Right ventricle myocardium inferior (tissue), 1 donor: ENCODE measurements at regions not wholly inside any gene's neighbourhood (a gene's known extent, or its start where the extent isn't known, plus 50 kb on each side); places are given as distances from the start of the nearest gene placed in this dataset.

Experiments used
- ATAC-seq: fragments of 200-7000 bp; cut with Tn5 transposase; one replicate; pipeline ENCODE4 v1.9.1; 2020; ENCODE audit warnings: mild to moderate bottlenecking, moderate library complexity
- DNase-seq: peaks from one replicate; pipeline ENCODE4 v3.0.0; 2021; ENCODE audit errors: missing footprints
- intact Hi-C: fragments of 100-400 bp; cut with DNase I; formaldehyde crosslinking; loops from one replicate; pipeline ENCODE4 v1.11.0; 2022
- donor health status: DM: no; HTN: yes; CAD: no; lungs with severe emphysema.

GRCh38 chr5:6961837-6962635 lies 248.8 kb downstream of the TENT4A start:
- intact Hi-C loops = no loop called here
- DNase-seq (no peak), ATAC-seq (no peak)

- ATAC-seq = no peak
- intact Hi-C loops = no loop called here
- DNase-seq = no peak
These were observed 263.7 kb downstream of the TENT4A start for GRCh38 chr5:6976971-6977370.

DNA sequence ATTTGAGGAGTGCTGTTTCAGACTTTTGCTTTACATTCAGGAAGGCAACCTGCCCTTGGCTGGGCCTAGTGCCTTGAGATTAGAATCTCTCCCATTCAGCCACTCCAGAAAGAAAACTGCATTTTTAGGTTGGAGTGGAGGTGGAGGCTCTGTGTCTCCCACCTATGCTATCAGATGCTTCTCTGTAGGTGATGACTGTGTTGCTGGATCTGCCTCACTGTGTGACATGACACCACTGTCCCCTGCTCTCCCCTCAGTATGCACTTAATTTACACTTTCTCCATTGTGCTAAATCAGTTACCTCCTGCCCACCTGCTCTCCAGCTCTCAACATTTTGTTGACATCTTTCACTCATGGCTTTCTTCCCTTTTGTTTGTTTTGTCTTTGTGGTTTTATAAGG lies 265.8 kb downstream of the TENT4A start:
- DNase-seq (no peak), ATAC-seq (no peak)
- intact Hi-C loops = no loop called here

GRCh38 chr5:6989230-6989629 lies 276.0 kb downstream of the TENT4A start:
- intact Hi-C loops = no loop called here
- no peak for ATAC-seq
- no peak for DNase-seq

- DNase-seq (no peak), ATAC-seq (no peak)
- intact Hi-C loops = no loop called here
These were observed 280.9 kb downstream of the TENT4A start for GRCh38 chr5:6994097-6994496.

DNA sequence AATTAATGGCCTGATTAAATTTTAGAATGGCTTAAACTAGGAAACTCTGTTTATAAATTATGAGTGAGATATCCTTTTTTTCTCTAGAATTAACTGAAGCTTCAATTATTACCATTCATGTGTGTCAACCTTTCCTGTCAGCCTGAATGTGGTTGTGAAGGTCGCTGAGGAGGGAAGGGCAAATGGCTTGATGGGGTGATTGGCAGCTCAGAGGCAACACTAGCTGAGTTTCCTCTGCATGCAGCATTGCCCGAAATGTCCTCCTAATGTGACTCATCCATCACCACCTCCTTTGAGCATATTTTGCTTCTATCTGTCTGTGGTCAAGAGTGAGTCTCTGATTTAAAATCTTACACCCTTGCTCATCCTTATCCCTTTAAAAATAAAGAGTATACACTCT lies 281.9 kb downstream of the TENT4A start:
- DNase-seq (no peak), ATAC-seq (no peak)
- intact Hi-C loops = no loop called here

- no peak for ATAC-seq
- intact Hi-C loops = no loop called here
- DNase-seq = no peak
These were observed 287.1 kb downstream of the TENT4A start for GRCh38 chr5:7000310-7000709.

GRCh38 chr5:7010591-7010990 lies 297.4 kb downstream of the TENT4A start:
- ATAC-seq (no peak), DNase-seq (no peak)
- intact Hi-C loops = no loop called here

GRCh38 chr5:7012057-7012456 lies 298.8 kb downstream of the TENT4A start:
- intact Hi-C loops = no loop called here
- no peak for ATAC-seq
- DNase-seq = no peak

DNA sequence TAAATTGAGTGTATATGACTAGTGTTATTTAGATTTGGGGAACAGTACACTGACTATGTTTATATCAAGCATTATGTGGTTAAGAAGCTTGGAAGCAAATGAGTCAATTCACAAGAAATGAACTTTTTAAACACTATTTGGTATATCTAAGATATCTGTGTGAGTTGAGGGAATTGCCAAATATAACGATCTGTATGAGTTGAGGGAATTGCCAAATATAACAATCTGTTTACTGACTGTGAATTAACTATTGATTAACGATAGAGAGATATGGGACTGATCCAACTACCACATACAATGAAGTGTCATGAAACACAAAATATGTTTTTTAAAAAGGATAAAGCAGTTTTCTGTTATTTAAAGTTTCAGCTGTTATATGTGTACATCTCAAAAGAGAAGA lies 301.4 kb downstream of the TENT4A start:
- ATAC-seq (no peak), DNase-seq (no peak)
- intact Hi-C loops = no loop called here

- DNase-seq (no peak), ATAC-seq (no peak)
- intact Hi-C loops = no loop called here
These were observed 302.5 kb downstream of the TENT4A start for GRCh38 chr5:7015586-7016256.

- DNase-seq (no peak), ATAC-seq (no peak)
- intact Hi-C loops = no loop called here
These were observed 303.9 kb downstream of the TENT4A start for GRCh38 chr5:7016999-7017747.

GRCh38 chr5:7018198-7018597 lies 305.0 kb downstream of the TENT4A start:
- ATAC-seq (no peak), DNase-seq (no peak)
- intact Hi-C loops = no loop called here

DNA sequence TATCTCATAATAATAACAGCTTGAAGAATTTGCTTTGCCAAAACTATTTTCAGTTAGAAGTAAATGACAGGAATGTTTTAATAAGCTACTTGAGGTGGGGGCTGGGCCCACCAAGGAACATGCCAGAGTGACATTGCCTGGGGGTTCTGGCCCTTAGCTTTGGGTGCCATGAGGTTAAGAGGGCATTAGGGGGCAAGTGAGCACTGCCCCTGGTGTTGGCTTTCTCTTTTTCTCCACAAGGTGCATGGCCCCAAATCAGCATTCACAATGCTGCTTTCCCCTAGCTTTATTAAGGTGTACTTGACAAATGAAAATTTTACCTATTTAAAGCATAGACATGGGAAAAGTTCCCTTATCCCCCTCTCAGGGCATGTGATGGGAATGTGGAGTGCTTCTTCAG lies 305.4 kb downstream of the TENT4A start:
- intact Hi-C loops = no loop called here
- DNase-seq (no peak), ATAC-seq (no peak)

- ATAC-seq (no peak), DNase-seq (no peak)
- intact Hi-C loops = no loop called here
These were observed 323.1 kb downstream of the TENT4A start for GRCh38 chr5:7036192-7036835.

- DNase-seq (no peak), ATAC-seq (no peak)
- intact Hi-C loops = no loop called here
These were observed 325.8 kb downstream of the TENT4A start for GRCh38 chr5:7039074-7039473.

- DNase-seq = no peak
- intact Hi-C loops = no loop called here
These were observed 326.9 kb downstream of the TENT4A start for GRCh38 chr5:7040111-7040510.

GRCh38 chr5:7043797-7044196 lies 330.6 kb downstream of the TENT4A start:
- no peak for ATAC-seq
- intact Hi-C loops = no loop called here
- no peak for DNase-seq

More at GRCh38 chr5:7040111-7040510, 326.9 kb downstream of the TENT4A start:
- no peak for ATAC-seq

GRCh38 chr5:7047511-7048261 lies 334.5 kb downstream of the TENT4A start:
- intact Hi-C loops = no loop called here
- ATAC-seq = no peak
- no peak for DNase-seq
